H1 (cell line): ENCODE measurements at regions not wholly inside any gene's neighbourhood (a gene's known extent, or its start where the extent isn't known, plus 50 kb on each side); places are given as distances from the start of the nearest gene placed in this dataset.

Experiments used
- CTCF ChIA-PET: fragments of 300-600 bp; sonication (Branson Sonifier 250); formaldehyde crosslinking; loops from one replicate; lab custom pipeline; 2021; ENCODE audit not compliant: partially characterized antibody; lab: Charles Lee
- POLR2A ChIA-PET: fragments of 300-600 bp; sonication (Branson Sonifier 250); formaldehyde crosslinking; loops from one replicate; lab custom pipeline; 2021; ENCODE audit warnings: inconsistent platforms; ENCODE audit not compliant: partially characterized antibody; lab: Charles Lee
- DNase-seq, 2 experiments: peaks; one replicate each; pipeline versions ENCODE4 v3.0.0 to v3.0.0-alpha.2; 2010 to 2022; ENCODE audit warnings: low spot score in 2 of 2, low read depth in 1 of 2, mixed read lengths in 1 of 2
- FAIRE-seq: peaks from 2 replicates; lab custom pipeline; 2011; peaks lifted over from hg19 to GRCh38; lab: Jason Lieb, UNC
- H2AFZ ChIP-seq: 2 replicates; pipeline ENCODE4 v1.8.1; 2012; ENCODE audit warnings: low read length, inconsistent platforms
- H2AK5ac ChIP-seq: 2 replicates; pipeline ENCODE4 v1.6.1; 2013; ENCODE audit warnings: low read depth, low read length
- H2BK120ac ChIP-seq: replicated peaks from 2 replicates; pipeline ENCODE3; 2013; ENCODE audit warnings: low read depth, low read length, inconsistent platforms
- H2BK12ac ChIP-seq: 2 replicates; pipeline ENCODE4 v1.6.1; 2013; ENCODE audit warnings: low read depth, low read length
- H2BK15ac ChIP-seq: 2 replicates; pipeline ENCODE4 v1.6.1; 2013; ENCODE audit warnings: low read length
- H2BK20ac ChIP-seq: 2 replicates; pipeline ENCODE4 v1.6.1; 2013; ENCODE audit warnings: low read length
- H2BK5ac ChIP-seq: 2 replicates; pipeline ENCODE4 v1.6.1; 2013; ENCODE audit warnings: low read depth, low read length
- H3K14ac ChIP-seq: 2 replicates; pipeline ENCODE4 v1.6.1; 2013; ENCODE audit warnings: inconsistent platforms; ENCODE audit not compliant: insufficient read length
- H3K18ac ChIP-seq: 2 replicates; pipeline ENCODE4 v1.6.1; 2013; ENCODE audit warnings: low read length; ENCODE audit errors: extremely low read depth
- H3K23ac ChIP-seq: 2 replicates; pipeline ENCODE4 v1.6.1; 2013; ENCODE audit warnings: inconsistent platforms; ENCODE audit not compliant: insufficient read length
- H3K23me2 ChIP-seq: 2 replicates; pipeline ENCODE4 v1.6.1; 2013; ENCODE audit warnings: low read depth, low read length
- H3K27ac ChIP-seq: 2 replicates; pipeline ENCODE4 v1.6.1; 2011; ENCODE audit warnings: low read depth, low read length, inconsistent platforms
- H3K27me3 ChIP-seq, 4 experiments: replicated peaks in 1 of 4; 1 replicate in 1 of 4; 2 replicates in 3 of 4; pipeline versions ENCODE4 v1.6.1 to v1.8.1; 2011 to 2013; ENCODE audit warnings: low read length in 3 of 4, mild to moderate bottlenecking in 3 of 4, inconsistent platforms in 2 of 4, mixed read lengths in 2 of 4, moderate library complexity in 1 of 4; ENCODE audit not compliant: control insufficient read depth in 3 of 4, insufficient read depth in 3 of 4; ENCODE audit errors: extremely low read depth in 1 of 4
- H3K36me3 ChIP-seq, 4 experiments: 2 replicates each; pipeline versions ENCODE4 v1.6.1 to v1.8.1; 2011 to 2013; ENCODE audit warnings: mild to moderate bottlenecking in 4 of 4, low read length in 3 of 4, moderate library complexity in 2 of 4, control low read depth in 1 of 4, inconsistent platforms in 1 of 4; ENCODE audit not compliant: insufficient read depth in 4 of 4, control insufficient read depth in 2 of 4
- H3K4ac ChIP-seq: replicated peaks from 2 replicates; pipeline ENCODE3; 2013; ENCODE audit warnings: low read length, low read depth, mixed read lengths, inconsistent platforms; ENCODE audit not compliant: insufficient read length
- H3K4me1 ChIP-seq, 4 experiments: replicated peaks in 1 of 4; 1 replicate in 1 of 4; 2 replicates in 3 of 4; pipeline versions ENCODE4 v1.6.1 to v1.8.1; 2011 to 2013; ENCODE audit warnings: low read length in 3 of 4, inconsistent platforms in 2 of 4, mixed read lengths in 1 of 4; ENCODE audit not compliant: insufficient read depth in 4 of 4, control insufficient read depth in 3 of 4
- H3K4me2 ChIP-seq, 2 experiments: 2 replicates each; pipeline versions ENCODE4 v1.6.1 to v1.8.1; 2011 to 2013; ENCODE audit warnings: low read depth in 2 of 2, low read length in 2 of 2, control low read depth in 1 of 2, inconsistent platforms in 1 of 2, mild to moderate bottlenecking in 1 of 2; ENCODE audit not compliant: insufficient read depth in 1 of 2
- H3K4me3 ChIP-seq, 4 experiments: fragments of 200-600, 300-600 bp in 1 of 4; sonication (generic), shearing (Covaris generic), sonication (Bioruptor Twin) in 1 of 4; 2 replicates each; pipeline versions ENCODE4 v1.5.1 to v1.8.1; 2011 to 2016; ENCODE audit warnings: low read length in 4 of 4, low read depth in 3 of 4, control low read depth in 2 of 4, inconsistent platforms in 2 of 4, mild to moderate bottlenecking in 2 of 4, mixed read lengths in 1 of 4, moderate library complexity in 1 of 4; ENCODE audit not compliant: insufficient read depth in 2 of 4; ENCODE audit errors: extremely low read depth in 1 of 4
- H3K56ac ChIP-seq: replicated peaks from 2 replicates; pipeline ENCODE3; 2013; ENCODE audit warnings: low read depth, mild to moderate bottlenecking, mixed read lengths, low read length, inconsistent platforms; ENCODE audit not compliant: insufficient read length
- H3K79me1 ChIP-seq: 2 replicates; pipeline ENCODE4 v1.6.1; 2013; ENCODE audit warnings: low read depth, low read length, control low read depth
- H3K79me2 ChIP-seq, 2 experiments: 2 replicates each; pipeline versions ENCODE4 v1.6.1 to v1.8.1; 2012 to 2013; ENCODE audit warnings: low read length in 2 of 2, mild to moderate bottlenecking in 2 of 2, inconsistent platforms in 1 of 2; ENCODE audit not compliant: insufficient read depth in 2 of 2, control insufficient read depth in 1 of 2
- H3K9ac ChIP-seq, 4 experiments: replicated peaks in 1 of 4; 1 replicate in 1 of 4; 2 replicates in 3 of 4; pipeline versions ENCODE4 v1.6.1 to v1.8.1; 2011 to 2013; ENCODE audit warnings: low read depth in 3 of 4, low read length in 3 of 4, control low read depth in 2 of 4, mild to moderate bottlenecking in 2 of 4, moderate library complexity in 2 of 4, inconsistent platforms in 1 of 4; ENCODE audit errors: extremely low read depth in 1 of 4
- H3K9me3 ChIP-seq, 2 experiments: 2 replicates each; pipeline versions ENCODE4 v1.6.1 to v1.8.1; 2012 to 2013; ENCODE audit warnings: mild to moderate bottlenecking in 2 of 2, moderate library complexity in 2 of 2, control low read depth in 1 of 2, inconsistent platforms in 1 of 2, low read depth in 1 of 2, low read length in 1 of 2, mixed read lengths in 1 of 2; ENCODE audit not compliant: insufficient read depth in 2 of 2
- H4K20me1 ChIP-seq, 2 experiments: replicated peaks in 1 of 2; 2 replicates each; pipeline versions ENCODE3 to v1.8.1; 2011 to 2013; ENCODE audit warnings: inconsistent platforms in 2 of 2, low read length in 2 of 2, mild to moderate bottlenecking in 1 of 2; ENCODE audit not compliant: insufficient read depth in 2 of 2, control insufficient read depth in 1 of 2
- H4K5ac ChIP-seq: 2 replicates; pipeline ENCODE4 v1.6.1; 2013; ENCODE audit warnings: low read length, low read depth, mixed read lengths, inconsistent platforms; ENCODE audit not compliant: insufficient read length
- H4K8ac ChIP-seq: 2 replicates; pipeline ENCODE4 v1.8.0; 2013; ENCODE audit warnings: mild to moderate bottlenecking, moderate library complexity, low read length, inconsistent platforms; ENCODE audit not compliant: insufficient read depth; ENCODE audit errors: extremely low read depth
- H4K91ac ChIP-seq: replicated peaks from 2 replicates; pipeline ENCODE3; 2013; ENCODE audit warnings: low read length, mixed read lengths, inconsistent platforms; ENCODE audit not compliant: insufficient read length
- BACH1 ChIP-seq: IDR thresholded peaks from 2 replicates; pipeline ENCODE4 v1.6.1; 2012; ENCODE audit warnings: low read length, improper control_type of control experiment
- GTF2F1 ChIP-seq: IDR thresholded peaks from 2 replicates; pipeline ENCODE4 v1.6.1; 2012; ENCODE audit warnings: low read depth, low read length, improper control_type of control experiment, borderline replicate concordance
- HDAC6 ChIP-seq: IDR thresholded peaks from one replicate; pipeline ENCODE4 v1.7.1; 2012; ENCODE audit warnings: low read depth, mild to moderate bottlenecking, inconsistent platforms, low read length, moderate library complexity
- RAD21 ChIP-seq, 2 experiments: IDR thresholded peaks in 1 of 2; conservative IDR thresholded peaks in 1 of 2; 2 replicates each; pipeline ENCODE4 v1.6.1; 2011; ENCODE audit warnings: low read depth in 2 of 2, low read length in 2 of 2, improper control_type of control experiment in 1 of 2, inconsistent platforms in 1 of 2, mild to moderate bottlenecking in 1 of 2, moderate library complexity in 1 of 2
- SAP30 ChIP-seq: fragments of 300-600 bp; sonication (generic); IDR thresholded peaks from 2 replicates; pipeline ENCODE4 v1.7.1; 2012; ENCODE audit warnings: low read length, moderate library complexity, mild to moderate bottlenecking, inconsistent platforms; ENCODE audit not compliant: insufficient read depth, insufficient replicate concordance
- TAF1 ChIP-seq: IDR thresholded peaks from 2 replicates; pipeline ENCODE4 v1.6.1; 2011; ENCODE audit warnings: mild to moderate bottlenecking, low read depth, low read length
- TAF7 ChIP-seq: optimal IDR thresholded peaks from 2 replicates; pipeline ENCODE3; 2011; ENCODE audit warnings: low read depth, mild to moderate bottlenecking, inconsistent platforms, low read length, moderate library complexity, borderline replicate concordance
- TBP ChIP-seq: IDR thresholded peaks from 2 replicates; pipeline ENCODE4 v1.6.1; 2011; ENCODE audit warnings: low read depth, low read length, improper control_type of control experiment
- WGBS, 2 experiments: shearing (Covaris generic) in 1 of 2; methylation state at CpG; one replicate each; pipeline versions ENCODE4 v1.1.6 to v1.1.7; 2013 to 2015; ENCODE audit warnings: low lambda C conversion rate in 2 of 2, mixed read lengths in 2 of 2, inconsistent platforms in 1 of 2, low coverage in 1 of 2, missing lambda C conversion rate in 1 of 2; ENCODE audit not compliant: insufficient replicate concordance in 2 of 2, insufficient coverage in 1 of 2, insufficient read length in 1 of 2; ENCODE audit errors: extremely low coverage in 1 of 2, missing lambda C conversion rate in 1 of 2; 5-methylcytosine and 5-hydroxymethylcytosine counted together

GRCh38 chr14:37797675-37798074, 202.2 kb downstream of the TTC6 start:
- Histone ChIP-seq H3K14ac (no peak overlapping the region), H3K4me2 (no peak overlapping the region)
- CTCF ChIA-PET, result no interaction called here
- TF ChIP-seq TAF1, result no peak
- TF ChIP-seq SAP30, result no peak
- TF ChIP-seq RAD21 (IDR thresholded peaks at IDR 0.05 in 1 of 2, conservative IDR thresholded peaks at IDR 0.05 in 1 of 2; ENCODE audit: low read depth in 2 of 2, low read length in 2 of 2), result no peak
- TF ChIP-seq TAF7, result no peak
- no peak for TF ChIP-seq BACH1
- no peak for TF ChIP-seq TBP
- no peak for TF ChIP-seq GTF2F1
- no peak for TF ChIP-seq HDAC6
- TF ChIP-seq, all 59 proteins: peak for 0
- H3K18ac ChIP-seq, result no peak overlapping the region
- H4K20me1 ChIP-seq, result no peaks in the 10 kb centered on the region
- H3K4me1 ChIP-seq, result no peaks in the 10 kb centered on the region
- no peak overlapping the region for H2BK15ac ChIP-seq
- no peak overlapping the region for H3K56ac ChIP-seq
- H4K91ac ChIP-seq, result no peak overlapping the region
- H2AFZ ChIP-seq, result no peak overlapping the region
- H2BK5ac ChIP-seq, result no peak overlapping the region
- no peak overlapping the region for H3K27ac ChIP-seq
- no peak overlapping the region for H2AK5ac ChIP-seq
- H4K8ac ChIP-seq, result no peak overlapping the region
- H3K9ac ChIP-seq, result no peak overlapping the region
- H3K4me3 ChIP-seq, result no peak overlapping the region
- no peak overlapping the region for H2BK12ac ChIP-seq
- DNase-seq, result no peak
- H3K23me2 ChIP-seq, result no peaks in the 10 kb centered on the region
- WGBS, 2 experiments, result 39% methylated on average over 1 of the region's 1 CpG; no CpG with 5 or more reads in 1 of the 2 experiments
- POLR2A ChIA-PET, result no interaction called here
- H3K79me2 ChIP-seq, result no peaks in the 10 kb centered on the region
- FAIRE-seq, result no peak
- no peak overlapping the region for H4K5ac ChIP-seq
- H2BK20ac ChIP-seq, result no peak overlapping the region
- no peak overlapping the region for H2BK120ac ChIP-seq
- H3K23ac ChIP-seq, result no peak overlapping the region
- no peaks in the 10 kb centered on the region for H3K9me3 ChIP-seq
- H3K79me1 ChIP-seq, result no peaks in the 10 kb centered on the region
- H3K27me3 ChIP-seq, result no peaks in the 10 kb centered on the region; a peak in 1 of 7 replicates
- no peak overlapping the region for H3K4ac ChIP-seq
- H3K36me3 ChIP-seq, result no peaks in the 10 kb centered on the region
